ENCODE measurements at regions not wholly inside any gene's neighbourhood (a gene's known extent, or its start where the extent isn't known, plus 50 kb on each side); places are given as distances from the start of the nearest gene placed in this dataset.

- Histone ChIP-seq H3K9me3 (ENCODE audit: control insufficient read depth, insufficient read depth, low read depth, low read length) (no peaks in the 10 kb centered on the region), H3K36me3 (ENCODE audit: control insufficient read depth in 2 of 2, insufficient read depth in 1 of 2, low read length in 2 of 2) (no peaks in the 10 kb centered on the region), H3K27ac (ENCODE audit: extremely low read depth, low read depth, low read length) (no peak overlapping the region), H3K4me3 (ENCODE audit: low read depth, low read length) (no peak overlapping the region), H3K4me1 (ENCODE audit: control insufficient read depth, insufficient read depth, low read length) (no peaks in the 10 kb centered on the region)
- ChIA-PET POLR2A (no interaction called here), CTCF (no interaction called here)
- no peak for TF ChIP-seq ZNF114 (tag by site-specific recombination; IDR thresholded peaks at IDR 0.05)
- no peak for TF ChIP-seq ZNF202 (tag by site-specific recombination; IDR thresholded peaks at IDR 0.05; ENCODE audit: borderline replicate concordance)
- TF ChIP-seq ZNF473 (tag by site-specific recombination; IDR thresholded peaks at IDR 0.05): no peak
- TF ChIP-seq KLF16 (tag by site-specific recombination; IDR thresholded peaks at IDR 0.05): no peak
- no peak for TF ChIP-seq ZNF623 (tag by site-specific recombination; IDR thresholded peaks at IDR 0.05)
- TF ChIP-seq ZBTB8A (tag by site-specific recombination; IDR thresholded peaks at IDR 0.05): no peak
- TF ChIP-seq, protein P1, sequence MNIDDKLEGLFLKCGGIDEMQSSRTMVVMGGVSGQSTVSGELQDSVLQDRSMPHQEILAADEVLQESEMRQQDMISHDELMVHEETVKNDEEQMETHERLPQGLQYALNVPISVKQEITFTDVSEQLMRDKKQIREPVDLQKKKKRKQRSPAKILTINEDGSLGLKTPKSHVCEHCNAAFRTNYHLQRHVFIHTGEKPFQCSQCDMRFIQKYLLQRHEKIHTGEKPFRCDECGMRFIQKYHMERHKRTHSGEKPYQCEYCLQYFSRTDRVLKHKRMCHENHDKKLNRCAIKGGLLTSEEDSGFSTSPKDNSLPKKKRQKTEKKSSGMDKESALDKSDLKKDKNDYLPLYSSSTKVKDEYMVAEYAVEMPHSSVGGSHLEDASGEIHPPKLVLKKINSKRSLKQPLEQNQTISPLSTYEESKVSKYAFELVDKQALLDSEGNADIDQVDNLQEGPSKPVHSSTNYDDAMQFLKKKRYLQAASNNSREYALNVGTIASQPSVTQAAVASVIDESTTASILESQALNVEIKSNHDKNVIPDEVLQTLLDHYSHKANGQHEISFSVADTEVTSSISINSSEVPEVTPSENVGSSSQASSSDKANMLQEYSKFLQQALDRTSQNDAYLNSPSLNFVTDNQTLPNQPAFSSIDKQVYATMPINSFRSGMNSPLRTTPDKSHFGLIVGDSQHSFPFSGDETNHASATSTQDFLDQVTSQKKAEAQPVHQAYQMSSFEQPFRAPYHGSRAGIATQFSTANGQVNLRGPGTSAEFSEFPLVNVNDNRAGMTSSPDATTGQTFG (tag by site-specific recombination; IDR thresholded peaks at IDR 0.05; ENCODE audit: borderline replicate concordance): no peak
- no peak for TF ChIP-seq ZNF777 (tag by site-specific recombination; IDR thresholded peaks at IDR 0.05; ENCODE audit: borderline replicate concordance)
- TF ChIP-seq, protein P2, sequence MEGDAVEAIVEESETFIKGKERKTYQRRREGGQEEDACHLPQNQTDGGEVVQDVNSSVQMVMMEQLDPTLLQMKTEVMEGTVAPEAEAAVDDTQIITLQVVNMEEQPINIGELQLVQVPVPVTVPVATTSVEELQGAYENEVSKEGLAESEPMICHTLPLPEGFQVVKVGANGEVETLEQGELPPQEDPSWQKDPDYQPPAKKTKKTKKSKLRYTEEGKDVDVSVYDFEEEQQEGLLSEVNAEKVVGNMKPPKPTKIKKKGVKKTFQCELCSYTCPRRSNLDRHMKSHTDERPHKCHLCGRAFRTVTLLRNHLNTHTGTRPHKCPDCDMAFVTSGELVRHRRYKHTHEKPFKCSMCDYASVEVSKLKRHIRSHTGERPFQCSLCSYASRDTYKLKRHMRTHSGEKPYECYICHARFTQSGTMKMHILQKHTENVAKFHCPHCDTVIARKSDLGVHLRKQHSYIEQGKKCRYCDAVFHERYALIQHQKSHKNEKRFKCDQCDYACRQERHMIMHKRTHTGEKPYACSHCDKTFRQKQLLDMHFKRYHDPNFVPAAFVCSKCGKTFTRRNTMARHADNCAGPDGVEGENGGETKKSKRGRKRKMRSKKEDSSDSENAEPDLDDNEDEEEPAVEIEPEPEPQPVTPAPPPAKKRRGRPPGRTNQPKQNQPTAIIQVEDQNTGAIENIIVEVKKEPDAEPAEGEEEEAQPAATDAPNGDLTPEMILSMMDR (tag by site-specific recombination; IDR thresholded peaks at IDR 0.05): no peak
- no peak for TF ChIP-seq KLF8 (tag by site-specific recombination; IDR thresholded peaks at IDR 0.05)
- no peak for TF ChIP-seq ZNF639 (tag by site-specific recombination; IDR thresholded peaks at IDR 0.05)
- TF ChIP-seq ZNF529 (tag by site-specific recombination; IDR thresholded peaks at IDR 0.05; ENCODE audit: insufficient replicate concordance): no peak
- no peak for TF ChIP-seq ZNF561 (tag by site-specific recombination; IDR thresholded peaks at IDR 0.05; ENCODE audit: borderline replicate concordance)
Measured at GRCh38 chr4:130025701-130026100, 929.7 kb downstream of the C4orf33 start.

DNA sequence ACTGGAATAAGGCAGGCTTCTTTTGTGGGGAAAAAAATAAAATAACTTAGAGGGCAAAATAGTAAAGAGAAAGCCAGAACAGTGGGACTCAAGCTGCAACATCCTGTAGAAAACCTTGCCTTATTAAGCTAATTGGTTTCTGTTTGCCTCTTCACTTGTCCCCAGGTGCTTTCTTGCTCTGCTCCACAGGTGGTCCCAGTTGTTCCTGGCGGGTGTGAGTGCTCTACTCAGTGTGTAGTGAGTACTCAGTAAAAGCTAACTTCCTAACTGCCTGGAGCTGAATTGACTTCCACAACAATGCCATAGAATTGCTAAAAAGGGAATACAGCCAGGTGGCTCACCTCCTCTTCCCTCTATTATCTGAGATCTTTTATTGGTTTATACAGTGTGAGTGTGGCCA, 930.2 kb downstream of the C4orf33 start:
- ChIA-PET CTCF (no interaction called here), POLR2A (no interaction called here)
- Histone ChIP-seq H3K27ac (ENCODE audit: extremely low read depth, low read depth, low read length) (no peak overlapping the region), H3K4me1 (ENCODE audit: control insufficient read depth, insufficient read depth, low read length) (no peaks in the 10 kb centered on the region), H3K36me3 (ENCODE audit: control insufficient read depth in 2 of 2, insufficient read depth in 1 of 2, low read length in 2 of 2) (no peaks in the 10 kb centered on the region), H3K9me3 (ENCODE audit: control insufficient read depth, insufficient read depth, low read depth, low read length) (no peaks in the 10 kb centered on the region), H3K4me3 (ENCODE audit: low read depth, low read length) (no peak overlapping the region)
- TF ChIP-seq ATF2 (tag by site-specific recombination; IDR thresholded peaks at IDR 0.05; ENCODE audit: low read depth): no peak
- TF ChIP-seq, protein P3, sequence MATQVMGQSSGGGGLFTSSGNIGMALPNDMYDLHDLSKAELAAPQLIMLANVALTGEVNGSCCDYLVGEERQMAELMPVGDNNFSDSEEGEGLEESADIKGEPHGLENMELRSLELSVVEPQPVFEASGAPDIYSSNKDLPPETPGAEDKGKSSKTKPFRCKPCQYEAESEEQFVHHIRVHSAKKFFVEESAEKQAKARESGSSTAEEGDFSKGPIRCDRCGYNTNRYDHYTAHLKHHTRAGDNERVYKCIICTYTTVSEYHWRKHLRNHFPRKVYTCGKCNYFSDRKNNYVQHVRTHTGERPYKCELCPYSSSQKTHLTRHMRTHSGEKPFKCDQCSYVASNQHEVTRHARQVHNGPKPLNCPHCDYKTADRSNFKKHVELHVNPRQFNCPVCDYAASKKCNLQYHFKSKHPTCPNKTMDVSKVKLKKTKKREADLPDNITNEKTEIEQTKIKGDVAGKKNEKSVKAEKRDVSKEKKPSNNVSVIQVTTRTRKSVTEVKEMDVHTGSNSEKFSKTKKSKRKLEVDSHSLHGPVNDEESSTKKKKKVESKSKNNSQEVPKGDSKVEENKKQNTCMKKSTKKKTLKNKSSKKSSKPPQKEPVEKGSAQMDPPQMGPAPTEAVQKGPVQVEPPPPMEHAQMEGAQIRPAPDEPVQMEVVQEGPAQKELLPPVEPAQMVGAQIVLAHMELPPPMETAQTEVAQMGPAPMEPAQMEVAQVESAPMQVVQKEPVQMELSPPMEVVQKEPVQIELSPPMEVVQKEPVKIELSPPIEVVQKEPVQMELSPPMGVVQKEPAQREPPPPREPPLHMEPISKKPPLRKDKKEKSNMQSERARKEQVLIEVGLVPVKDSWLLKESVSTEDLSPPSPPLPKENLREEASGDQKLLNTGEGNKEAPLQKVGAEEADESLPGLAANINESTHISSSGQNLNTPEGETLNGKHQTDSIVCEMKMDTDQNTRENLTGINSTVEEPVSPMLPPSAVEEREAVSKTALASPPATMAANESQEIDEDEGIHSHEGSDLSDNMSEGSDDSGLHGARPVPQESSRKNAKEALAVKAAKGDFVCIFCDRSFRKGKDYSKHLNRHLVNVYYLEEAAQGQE (tag by site-specific recombination; IDR thresholded peaks at IDR 0.05): no peak
- TF ChIP-seq SP3 (tag by site-specific recombination; IDR thresholded peaks at IDR 0.05): no peak
- no peak for TF ChIP-seq ZNF157 (tag by site-specific recombination; IDR thresholded peaks at IDR 0.05)
- no peak for TF ChIP-seq ZNF202 (tag by site-specific recombination; IDR thresholded peaks at IDR 0.05; ENCODE audit: borderline replicate concordance)
- TF ChIP-seq IKZF3 (tag by site-specific recombination; IDR thresholded peaks at IDR 0.05): no peak
- TF ChIP-seq GFI1B (tag by site-specific recombination; IDR thresholded peaks at IDR 0.05): no peak
- no peak for TF ChIP-seq BCL11B (tag by site-specific recombination; IDR thresholded peaks at IDR 0.05; ENCODE audit: low read depth)
- TF ChIP-seq SCRT2 (tag by site-specific recombination; IDR thresholded peaks at IDR 0.05): no peak
- no peak for TF ChIP-seq ZNF580 (tag by site-specific recombination; IDR thresholded peaks at IDR 0.05)
- no peak for TF ChIP-seq OVOL3 (tag by site-specific recombination; IDR thresholded peaks at IDR 0.05)
- no peak for TF ChIP-seq ZNF155 (tag by site-specific recombination; IDR thresholded peaks at IDR 0.05)
- no peak for TF ChIP-seq ZNF610 (tag by site-specific recombination; IDR thresholded peaks at IDR 0.05; ENCODE audit: borderline replicate concordance)
- no peak for TF ChIP-seq ZNF624 (tag by site-specific recombination; IDR thresholded peaks at IDR 0.05)

Data from HEK293 (cell line).